ENCODE measurements at regions not wholly inside any gene's neighbourhood (a gene's known extent, or its start where the extent isn't known, plus 50 kb on each side); places are given as distances from the start of the nearest gene placed in this dataset.

- no peak overlapping the region for H3K4me3 Mint-ChIP-seq
- Histone ChIP-seq H3K36me3 (ENCODE audit: insufficient read depth, low read length) (no peaks in the 10 kb centered on the region), H3K4me1 (ENCODE audit: insufficient read depth, low read length) (no peaks in the 10 kb centered on the region), H3K27me3 (ENCODE audit: control insufficient read depth in 1 of 2, insufficient read depth in 2 of 2, low read length in 2 of 2) (peaks cover 19 to 27% of the 10 kb centered on the region in 2 experiments), H3K9me3 (ENCODE audit: control insufficient read depth in 1 of 2, insufficient read depth in 1 of 2, low read length in 2 of 2) (peaks cover 0 to 10% of the 10 kb centered on the region in 2 experiments), H3K27ac (ENCODE audit: low read depth in 1 of 2, low read length in 2 of 2) (no peak overlapping the region), H3K4me3 (ENCODE audit: low read length) (no peak overlapping the region)
- CTCF ChIA-PET = no interaction called here
- no peak overlapping the region for H3K27ac Mint-ChIP-seq
- TF ChIP-seq CTCF (IDR thresholded peaks at IDR 0.05) = no peak
- no peaks in the 10 kb centered on the region for H3K4me1 Mint-ChIP-seq (ENCODE audit: low read depth)
- no peak for DNase-seq
- peaks cover 70% of the 10 kb centered on the region for H3K27me3 Mint-ChIP-seq
- no peaks in the 10 kb centered on the region for H3K9me3 Mint-ChIP-seq
- no peak for ATAC-seq (ENCODE audit: poor library complexity)
- POLR2A ChIA-PET = no interaction called here
- intact Hi-C loops (cut with DNase I, micrococcal nuclease) = loop anchor here (5.0 to 10.0 kb wide), 2 partner anchors 294 to 302 kb away; no protein-coding TSS in a partner anchor
- H3K36me3 Mint-ChIP-seq (ENCODE audit: low read depth) = no peaks in the 10 kb centered on the region
These were observed 55.0 kb upstream of the ETV3 start for GRCh38 chr1:157193219-157193618.

- H3K9me3 ChIP-seq (ENCODE audit: control insufficient read depth in 1 of 2, insufficient read depth in 1 of 2, low read length in 2 of 2) = peaks cover 0 to 5% of the 10 kb centered on the region in 2 experiments
- Mint-ChIP-seq H3K27me3 (peaks cover 75% of the 10 kb centered on the region), H3K4me1 (ENCODE audit: low read depth) (no peaks in the 10 kb centered on the region), H3K9me3 (no peaks in the 10 kb centered on the region), H3K27ac (no peak overlapping the region), H3K36me3 (ENCODE audit: low read depth) (no peaks in the 10 kb centered on the region), H3K4me3 (no peak overlapping the region)
- ChIA-PET CTCF (no interaction called here), POLR2A (no interaction called here)
- H3K27ac ChIP-seq (ENCODE audit: low read depth in 1 of 2, low read length in 2 of 2) = no peak overlapping the region
- no peaks in the 10 kb centered on the region for H3K4me1 ChIP-seq (ENCODE audit: insufficient read depth, low read length)
- H3K36me3 ChIP-seq (ENCODE audit: insufficient read depth, low read length) = no peaks in the 10 kb centered on the region
- ATAC-seq (ENCODE audit: poor library complexity) = no peak
- no peak for DNase-seq
- no peak overlapping the region for H3K4me3 ChIP-seq (ENCODE audit: low read length)
- intact Hi-C loops (cut with DNase I, micrococcal nuclease) = loop anchor here (5.0 to 10.0 kb wide), 2 partner anchors 297 to 305 kb away; no protein-coding TSS in a partner anchor
- TF ChIP-seq CTCF (IDR thresholded peaks at IDR 0.05) = no peak
- H3K27me3 ChIP-seq (ENCODE audit: control insufficient read depth in 1 of 2, insufficient read depth in 2 of 2, low read length in 2 of 2) = peaks cover 14 to 21% of the 10 kb centered on the region in 2 experiments
These were observed 52.1 kb upstream of the ETV3 start for GRCh38 chr1:157189986-157190982.

GRCh38 chr1:157189096-157189495 lies 50.9 kb upstream of the ETV3 start:
- H3K4me3 ChIP-seq (ENCODE audit: low read length) = no peak overlapping the region
- Mint-ChIP-seq H3K4me1 (ENCODE audit: low read depth) (no peaks in the 10 kb centered on the region), H3K36me3 (ENCODE audit: low read depth) (no peaks in the 10 kb centered on the region), H3K9me3 (no peaks in the 10 kb centered on the region), H3K27ac (no peak overlapping the region), H3K27me3 (peaks cover 74% of the 10 kb centered on the region), H3K4me3 (no peak overlapping the region)
- no peak for TF ChIP-seq CTCF (IDR thresholded peaks at IDR 0.05)
- intact Hi-C loops (cut with DNase I, micrococcal nuclease) = no loop called here
- H3K27me3 ChIP-seq (ENCODE audit: control insufficient read depth in 1 of 2, insufficient read depth in 2 of 2, low read length in 2 of 2) = peaks cover 11 to 18% of the 10 kb centered on the region in 2 experiments
- H3K36me3 ChIP-seq (ENCODE audit: insufficient read depth, low read length) = no peaks in the 10 kb centered on the region
- H3K4me1 ChIP-seq (ENCODE audit: insufficient read depth, low read length) = no peaks in the 10 kb centered on the region
- CTCF ChIA-PET = no interaction called here
- POLR2A ChIA-PET = no interaction called here
- DNase-seq = no peak
- no peaks in the 10 kb centered on the region for H3K9me3 ChIP-seq (ENCODE audit: control insufficient read depth in 1 of 2, insufficient read depth in 1 of 2, low read length in 2 of 2)
- no peak overlapping the region for H3K27ac ChIP-seq (ENCODE audit: low read depth in 1 of 2, low read length in 2 of 2)
- no peak for ATAC-seq (ENCODE audit: poor library complexity)
